ENCODE measurements at regions not wholly inside any gene's neighbourhood (a gene's known extent, or its start where the extent isn't known, plus 50 kb on each side); places are given as distances from the start of the nearest gene placed in this dataset.

DNA sequence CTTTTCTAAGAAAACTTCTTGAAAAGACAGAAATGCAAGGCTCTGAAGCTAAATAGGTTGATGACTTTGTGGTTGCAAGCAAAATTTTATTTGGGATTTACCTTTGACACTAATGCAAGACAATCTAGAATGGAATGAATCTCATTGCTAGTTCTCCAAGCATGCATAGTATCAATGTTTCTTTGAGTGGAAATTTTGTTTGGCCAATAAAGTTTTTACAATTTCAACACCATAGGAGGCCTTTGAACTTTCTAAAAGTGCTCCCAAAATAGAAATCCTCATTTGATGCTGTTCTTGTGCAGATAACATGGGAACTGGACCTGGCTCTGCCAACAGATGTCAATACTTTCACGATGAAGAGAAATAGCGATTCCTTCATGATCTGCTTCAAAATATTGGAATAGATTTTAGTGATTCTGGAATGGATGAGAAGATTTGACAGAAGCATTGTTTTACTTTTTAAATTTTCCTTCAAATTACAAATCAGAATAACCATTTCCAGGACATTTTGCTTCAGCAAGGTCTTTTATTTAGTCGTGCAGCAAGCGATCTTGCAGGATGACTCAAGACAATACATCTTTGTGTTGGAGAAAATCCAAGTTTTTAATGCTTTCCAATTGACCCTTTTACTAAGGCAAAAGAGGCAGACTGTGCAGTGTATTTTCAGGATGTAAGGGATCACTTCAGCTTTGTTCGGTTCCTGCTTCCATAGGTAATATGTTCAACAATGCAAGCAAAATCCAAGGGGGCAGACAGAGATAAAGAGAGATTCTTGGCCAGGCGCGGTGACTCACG, 51.7 kb upstream of the OTUD4 start:
- intact Hi-C loops (cut with DNase I), result loop anchor here (5.0 kb wide), 2 partner anchors 325 to 380 kb away; no protein-coding TSS in a partner anchor
- ATAC-seq, result no peak
- 73 to 82% (median 78%) methylated on average over 8 of the region's 8 CpGs for WGBS, 3 donors

DNA sequence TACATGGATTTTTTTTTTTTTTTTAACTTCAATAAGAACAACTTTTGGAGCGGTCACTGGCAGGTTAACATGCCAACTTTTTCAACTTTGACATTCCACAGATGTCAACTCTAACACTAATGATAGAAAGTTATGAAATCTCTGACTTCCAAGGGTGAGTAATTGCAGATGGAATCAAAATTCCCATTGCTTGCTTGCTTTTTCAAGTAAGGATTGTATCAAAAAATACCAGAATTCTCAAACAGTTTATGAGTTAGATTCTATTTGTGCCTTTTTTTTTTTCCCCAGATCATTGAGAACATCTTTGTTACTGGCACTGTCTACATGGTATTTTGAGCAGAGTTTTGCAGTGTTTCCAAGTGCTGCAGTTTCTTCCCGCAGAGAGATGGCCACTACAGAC, 50.3 kb upstream of the OTUD4 start:
- H3K27ac ChIP-seq, result no peak overlapping the region
- no peak for ATAC-seq

More for the DNA sequence above, 51.7 kb upstream of the OTUD4 start:
- no peak for DNase-seq
- H3K27me3 ChIP-seq (ENCODE audit: insufficient read depth in 3 of 3, low read length in 2 of 3), result no peaks in the 10 kb centered on the region
- H3K9me3 ChIP-seq, result no peaks in the 10 kb centered on the region
- TF ChIP-seq, protein P1, sequence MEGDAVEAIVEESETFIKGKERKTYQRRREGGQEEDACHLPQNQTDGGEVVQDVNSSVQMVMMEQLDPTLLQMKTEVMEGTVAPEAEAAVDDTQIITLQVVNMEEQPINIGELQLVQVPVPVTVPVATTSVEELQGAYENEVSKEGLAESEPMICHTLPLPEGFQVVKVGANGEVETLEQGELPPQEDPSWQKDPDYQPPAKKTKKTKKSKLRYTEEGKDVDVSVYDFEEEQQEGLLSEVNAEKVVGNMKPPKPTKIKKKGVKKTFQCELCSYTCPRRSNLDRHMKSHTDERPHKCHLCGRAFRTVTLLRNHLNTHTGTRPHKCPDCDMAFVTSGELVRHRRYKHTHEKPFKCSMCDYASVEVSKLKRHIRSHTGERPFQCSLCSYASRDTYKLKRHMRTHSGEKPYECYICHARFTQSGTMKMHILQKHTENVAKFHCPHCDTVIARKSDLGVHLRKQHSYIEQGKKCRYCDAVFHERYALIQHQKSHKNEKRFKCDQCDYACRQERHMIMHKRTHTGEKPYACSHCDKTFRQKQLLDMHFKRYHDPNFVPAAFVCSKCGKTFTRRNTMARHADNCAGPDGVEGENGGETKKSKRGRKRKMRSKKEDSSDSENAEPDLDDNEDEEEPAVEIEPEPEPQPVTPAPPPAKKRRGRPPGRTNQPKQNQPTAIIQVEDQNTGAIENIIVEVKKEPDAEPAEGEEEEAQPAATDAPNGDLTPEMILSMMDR (IDR thresholded peaks at IDR 0.05), result no peak
- no peak overlapping the region for H3K27ac ChIP-seq
- H3K4me1 ChIP-seq, result peaks cover 12% of the 10 kb centered on the region
- no peak overlapping the region for H3K4me3 ChIP-seq
- H3K36me3 ChIP-seq (ENCODE audit: insufficient read depth in 1 of 2, low read depth in 1 of 2), result no peaks in the 10 kb centered on the region

More for the DNA sequence above, 50.3 kb upstream of the OTUD4 start:
- peaks cover 12% of the 10 kb centered on the region for H3K4me1 ChIP-seq
- no peaks in the 10 kb centered on the region for H3K9me3 ChIP-seq
- H3K27me3 ChIP-seq (ENCODE audit: insufficient read depth in 3 of 3, low read length in 2 of 3), result no peaks in the 10 kb centered on the region
- no peaks in the 10 kb centered on the region for H3K36me3 ChIP-seq (ENCODE audit: insufficient read depth in 1 of 2, low read depth in 1 of 2)
- 24 to 55% (median 31%) methylated on average over 2 of the region's 2 CpGs for WGBS, 3 donors
- H3K4me3 ChIP-seq, result no peak overlapping the region
- intact Hi-C loops (cut with DNase I), result loop anchor here (5.0 kb wide), 2 partner anchors 327 to 382 kb away; no protein-coding TSS in a partner anchor
- no peak for DNase-seq
- TF ChIP-seq, protein P1 (IDR thresholded peaks at IDR 0.05), result no peak

All from psoas muscle (tissue), 7 donors.